ENCODE measurements at regions not wholly inside any gene's neighbourhood (a gene's known extent, or its start where the extent isn't known, plus 50 kb on each side); places are given as distances from the start of the nearest gene placed in this dataset.

- H3K36me3 ChIP-seq (replicated peaks in 1 of 2; ENCODE audit: control insufficient read depth in 2 of 2, insufficient read depth in 2 of 2, low read length in 2 of 2) = no peaks in the 10 kb centered on the region
- no peaks in the 10 kb centered on the region for H3K9me3 ChIP-seq (replicated peaks in 1 of 2; ENCODE audit: control insufficient read depth in 2 of 2, insufficient read depth in 1 of 2, low read depth in 1 of 2, low read length in 2 of 2)
- H4K91ac ChIP-seq (ENCODE audit: low read depth, low read length, poor library complexity) = no peak overlapping the region
- no peak overlapping the region for H4K8ac ChIP-seq (ENCODE audit: low read depth, low read length)
- H2BK5ac ChIP-seq (ENCODE audit: low read length) = no peak overlapping the region
- no peak for DNase-seq (ENCODE audit: low spot score)
- H3K4me2 ChIP-seq (ENCODE audit: insufficient read depth, low read length, poor library complexity, severe bottlenecking) = no peak overlapping the region
- H2AK5ac ChIP-seq (ENCODE audit: low read depth, low read length) = no peak overlapping the region
- no peak overlapping the region for H2BK120ac ChIP-seq (ENCODE audit: low read depth, low read length)
- WGBS, 2 donors (ENCODE audit: extremely low coverage in 2 of 2, insufficient read length in 2 of 2, insufficient replicate concordance in 1 of 2) = no CpG with 5 or more reads among the region's 3 CpGs
- no peak overlapping the region for H2AFZ ChIP-seq (ENCODE audit: low read length)
- no peak overlapping the region for H3K4me3 ChIP-seq (ENCODE audit: low read length in 2 of 2)
- H3K18ac ChIP-seq (ENCODE audit: low read length) = no peak overlapping the region
- no peak overlapping the region for H2BK12ac ChIP-seq (ENCODE audit: low read length)
- H3K14ac ChIP-seq (ENCODE audit: low read length) = no peak overlapping the region
- H3K23ac ChIP-seq (ENCODE audit: low read depth, low read length, poor library complexity) = no peak overlapping the region
- no peaks in the 10 kb centered on the region for H3K79me1 ChIP-seq (ENCODE audit: low read depth, low read length)
- H3K4me1 ChIP-seq (ENCODE audit: control insufficient read depth in 2 of 2, insufficient read depth in 1 of 2, low read depth in 1 of 2, low read length in 2 of 2) = peaks cover 0 to 6% of the 10 kb centered on the region in 2 donors
- H3K27ac ChIP-seq (replicated peaks; ENCODE audit: low read length) = no peak overlapping the region
- H3K9ac ChIP-seq (ENCODE audit: low read depth, low read length, poor library complexity) = no peak overlapping the region
- H3K4ac ChIP-seq (ENCODE audit: low read length) = no peak overlapping the region
- H2BK15ac ChIP-seq (ENCODE audit: low read length) = no peak overlapping the region
- no peaks in the 10 kb centered on the region for H3K27me3 ChIP-seq (ENCODE audit: control insufficient read depth in 3 of 3, insufficient read depth in 3 of 3, low read depth in 1 of 3, low read length in 3 of 3)
Observed at GRCh38 chr1:115191691-115192090, 102.4 kb upstream of the TSPAN2 start.

GRCh38 chr1:115190540-115191170, 101.4 kb upstream of the TSPAN2 start:
- Histone ChIP-seq H2BK15ac (ENCODE audit: low read length) (no peak overlapping the region), H3K27me3 (ENCODE audit: control insufficient read depth in 3 of 3, insufficient read depth in 3 of 3, low read depth in 1 of 3, low read length in 3 of 3) (no peaks in the 10 kb centered on the region), H2BK12ac (ENCODE audit: low read length) (no peak overlapping the region), H3K23ac (ENCODE audit: low read depth, low read length, poor library complexity) (no peak overlapping the region), H4K8ac (ENCODE audit: low read depth, low read length) (no peak overlapping the region), H2AFZ (ENCODE audit: low read length) (no peak overlapping the region), H3K36me3 (replicated peaks in 1 of 2; ENCODE audit: control insufficient read depth in 2 of 2, insufficient read depth in 2 of 2, low read length in 2 of 2) (no peaks in the 10 kb centered on the region), H3K18ac (ENCODE audit: low read length) (no peak overlapping the region), H3K4ac (ENCODE audit: low read length) (no peak overlapping the region), H2AK5ac (ENCODE audit: low read depth, low read length) (no peak overlapping the region), H2BK5ac (ENCODE audit: low read length) (no peak overlapping the region), H2BK120ac (ENCODE audit: low read depth, low read length) (no peak overlapping the region), H3K9ac (ENCODE audit: low read depth, low read length, poor library complexity) (no peak overlapping the region), H3K4me2 (ENCODE audit: insufficient read depth, low read length, poor library complexity, severe bottlenecking) (no peak overlapping the region), H3K4me1 (ENCODE audit: control insufficient read depth in 2 of 2, insufficient read depth in 1 of 2, low read depth in 1 of 2, low read length in 2 of 2) (peaks cover 0 to 6% of the 10 kb centered on the region in 2 donors), H4K91ac (ENCODE audit: low read depth, low read length, poor library complexity) (no peak overlapping the region), H3K4me3 (ENCODE audit: low read length in 2 of 2) (no peak overlapping the region), H3K27ac (replicated peaks; ENCODE audit: low read length) (no peak overlapping the region), H3K14ac (ENCODE audit: low read length) (no peak overlapping the region), H3K9me3 (replicated peaks in 1 of 2; ENCODE audit: control insufficient read depth in 2 of 2, insufficient read depth in 1 of 2, low read depth in 1 of 2, low read length in 2 of 2) (no peaks in the 10 kb centered on the region), H3K79me1 (ENCODE audit: low read depth, low read length) (no peaks in the 10 kb centered on the region)
- no peak for DNase-seq (ENCODE audit: low spot score)
- WGBS, 2 donors (ENCODE audit: extremely low coverage in 2 of 2, insufficient read length in 2 of 2, insufficient replicate concordance in 1 of 2) = no CpG with 5 or more reads among the region's 3 CpGs

- Histone ChIP-seq H4K91ac (ENCODE audit: low read depth, low read length, poor library complexity) (no peak overlapping the region), H3K9ac (ENCODE audit: low read depth, low read length, poor library complexity) (no peak overlapping the region), H3K27ac (replicated peaks; ENCODE audit: low read length) (no peak overlapping the region), H4K8ac (ENCODE audit: low read depth, low read length) (no peak overlapping the region), H3K79me1 (ENCODE audit: low read depth, low read length) (no peaks in the 10 kb centered on the region), H3K9me3 (replicated peaks in 1 of 2; ENCODE audit: control insufficient read depth in 2 of 2, insufficient read depth in 1 of 2, low read depth in 1 of 2, low read length in 2 of 2) (no peaks in the 10 kb centered on the region), H3K4me2 (ENCODE audit: insufficient read depth, low read length, poor library complexity, severe bottlenecking) (no peak overlapping the region), H3K4me1 (ENCODE audit: control insufficient read depth in 2 of 2, insufficient read depth in 1 of 2, low read depth in 1 of 2, low read length in 2 of 2) (peaks cover 0 to 6% of the 10 kb centered on the region in 2 donors), H2BK15ac (ENCODE audit: low read length) (no peak overlapping the region), H3K27me3 (ENCODE audit: control insufficient read depth in 3 of 3, insufficient read depth in 3 of 3, low read depth in 1 of 3, low read length in 3 of 3) (no peaks in the 10 kb centered on the region), H2BK120ac (ENCODE audit: low read depth, low read length) (no peak overlapping the region), H3K18ac (ENCODE audit: low read length) (no peak overlapping the region), H2BK12ac (ENCODE audit: low read length) (no peak overlapping the region), H2AK5ac (ENCODE audit: low read depth, low read length) (no peak overlapping the region), H3K14ac (ENCODE audit: low read length) (no peak overlapping the region), H2AFZ (ENCODE audit: low read length) (no peak overlapping the region), H2BK5ac (ENCODE audit: low read length) (no peak overlapping the region), H3K4ac (ENCODE audit: low read length) (no peak overlapping the region), H3K36me3 (replicated peaks in 1 of 2; ENCODE audit: control insufficient read depth in 2 of 2, insufficient read depth in 2 of 2, low read length in 2 of 2) (no peaks in the 10 kb centered on the region), H3K23ac (ENCODE audit: low read depth, low read length, poor library complexity) (no peak overlapping the region), H3K4me3 (ENCODE audit: low read length in 2 of 2) (no peak overlapping the region)
- DNase-seq (ENCODE audit: low spot score) = no peak
- no CpG with 5 or more reads among the region's 5 CpGs for WGBS, 2 donors (ENCODE audit: extremely low coverage in 2 of 2, insufficient read length in 2 of 2, insufficient replicate concordance in 1 of 2)
Observed at GRCh38 chr1:115189814-115190539, 100.7 kb upstream of the TSPAN2 start.

GRCh38 chr1:115188680-115189395, 99.5 kb upstream of the TSPAN2 start:
- no peak overlapping the region for H2BK15ac ChIP-seq (ENCODE audit: low read length)
- no peak overlapping the region for H3K23ac ChIP-seq (ENCODE audit: low read depth, low read length, poor library complexity)
- H2AFZ ChIP-seq (ENCODE audit: low read length) = no peak overlapping the region
- H2BK12ac ChIP-seq (ENCODE audit: low read length) = no peak overlapping the region
- H2BK5ac ChIP-seq (ENCODE audit: low read length) = no peak overlapping the region
- H3K27ac ChIP-seq (replicated peaks; ENCODE audit: low read length) = no peak overlapping the region
- no peak overlapping the region for H3K18ac ChIP-seq (ENCODE audit: low read length)
- no peaks in the 10 kb centered on the region for H3K27me3 ChIP-seq (ENCODE audit: control insufficient read depth in 3 of 3, insufficient read depth in 3 of 3, low read depth in 1 of 3, low read length in 3 of 3)
- no peaks in the 10 kb centered on the region for H3K9me3 ChIP-seq (replicated peaks in 1 of 2; ENCODE audit: control insufficient read depth in 2 of 2, insufficient read depth in 1 of 2, low read depth in 1 of 2, low read length in 2 of 2)
- H3K4me2 ChIP-seq (ENCODE audit: insufficient read depth, low read length, poor library complexity, severe bottlenecking) = no peak overlapping the region
- no peak overlapping the region for H2BK120ac ChIP-seq (ENCODE audit: low read depth, low read length)
- H3K4me1 ChIP-seq (ENCODE audit: control insufficient read depth in 2 of 2, insufficient read depth in 1 of 2, low read depth in 1 of 2, low read length in 2 of 2) = peaks cover 0 to 4% of the 10 kb centered on the region in 2 donors
- no peak overlapping the region for H3K4ac ChIP-seq (ENCODE audit: low read length)
- no peak overlapping the region for H4K8ac ChIP-seq (ENCODE audit: low read depth, low read length)
- no peaks in the 10 kb centered on the region for H3K36me3 ChIP-seq (replicated peaks in 1 of 2; ENCODE audit: control insufficient read depth in 2 of 2, insufficient read depth in 2 of 2, low read length in 2 of 2)
- WGBS, 2 donors (ENCODE audit: extremely low coverage in 2 of 2, insufficient read length in 2 of 2, insufficient replicate concordance in 1 of 2) = no CpG with 5 or more reads among the region's 4 CpGs
- no peak overlapping the region for H3K4me3 ChIP-seq (ENCODE audit: low read length in 2 of 2)
- no peak overlapping the region for H3K14ac ChIP-seq (ENCODE audit: low read length)
- H2AK5ac ChIP-seq (ENCODE audit: low read depth, low read length) = no peak overlapping the region
- no peak for DNase-seq (ENCODE audit: low spot score)
- no peak overlapping the region for H3K9ac ChIP-seq (ENCODE audit: low read depth, low read length, poor library complexity)
- H3K79me1 ChIP-seq (ENCODE audit: low read depth, low read length) = no peaks in the 10 kb centered on the region
- no peak overlapping the region for H4K91ac ChIP-seq (ENCODE audit: low read depth, low read length, poor library complexity)

Measured in neuronal stem cell (in vitro differentiated cells).